Right lobe of liver (tissue), 4 donors: ENCODE measurements at regions not wholly inside any gene's neighbourhood (a gene's known extent, or its start where the extent isn't known, plus 50 kb on each side); places are given as distances from the start of the nearest gene placed in this dataset.

Experiments used
- CTCF ChIP-seq, 4 donors: fragments of 200-600 bp in 3 of 4; fragments of 450-650 bp in 1 of 4; IDR thresholded peaks; one replicate each; pipeline versions ENCODE4 v1.5.1 to v1.8.0; 2016 to 2022; ENCODE audit warnings: antibody characterized with exemption in 4 of 4, mild to moderate bottlenecking in 2 of 4
- POLR2A ChIP-seq: fragments of 450-650 bp; IDR thresholded peaks from one replicate; pipeline ENCODE4 v1.6.1; 2017; ENCODE audit warnings: antibody characterized with exemption, mild to moderate bottlenecking
- donor health status: DM: no; HTN: no; CAD: no.
- donor health status: DM: no; HTN: no; CAD: no.
- donor health status: DM: no; HTN: yes; CAD: no.

GRCh38 chr21:8991968-8992621 is 1529.3 kb upstream of the TPTE start:
- TF ChIP-seq CTCF (IDR thresholded peaks at IDR 0.05) (no peak), POLR2A (no peak)
